SK-N-SH (cell line): ENCODE measurements at regions not wholly inside any gene's neighbourhood (a gene's known extent, or its start where the extent isn't known, plus 50 kb on each side); places are given as distances from the start of the nearest gene placed in this dataset.

ENCODE experiments used
- CTCF ChIA-PET: fragments of 300-600, 350-600 bp; formaldehyde crosslinking; extraction: SDS; loops from one replicate; lab custom pipeline; 2021; lab: Yijun Ruan, JAX
- POLR2A ChIA-PET: fragments of 350-600 bp; sonication (Branson Sonifier 250); formaldehyde crosslinking; extraction: SDS; loops from one replicate; lab custom pipeline; 2020; ENCODE audit warnings: antibody characterized with exemption, inconsistent platforms; lab: Yijun Ruan, JAX
- DNase-seq: peaks from one replicate; pipeline ENCODE4 v3.0.0; 2012
- H2AFZ ChIP-seq: fragments of 200-600 bp; sonication (generic); 2 replicates; pipeline ENCODE4 v1.8.1; 2016; ENCODE audit warnings: antibody characterized with exemption, mild to moderate bottlenecking, low read depth
- H3F3A ChIP-seq: fragments of 200-600 bp; sonication (generic); replicated peaks from 2 replicates; pipeline ENCODE3; 2016; ENCODE audit warnings: antibody characterized with exemption, mild to moderate bottlenecking; ENCODE audit not compliant: insufficient read depth
- H3K27ac ChIP-seq, 2 experiments: fragments of 200-500 bp in 1 of 2; fragments of 200-600 bp in 1 of 2; sonication (Bioruptor generic) in 1 of 2; sonication (generic), shearing (Covaris generic) in 1 of 2; 2 replicates each; pipeline versions ENCODE4 v1.5.1 to v1.6.1; 2014 to 2016; ENCODE audit warnings: low read depth in 2 of 2, inconsistent platforms in 1 of 2, low read length in 1 of 2, mild to moderate bottlenecking in 1 of 2, mixed read lengths in 1 of 2
- H3K27me3 ChIP-seq: fragments of 200-600 bp; sonication (generic), shearing (Covaris generic); 2 replicates; pipeline ENCODE4 v1.6.1; 2016; ENCODE audit warnings: mixed run types; ENCODE audit not compliant: insufficient read depth
- H3K36me3 ChIP-seq, 2 experiments: fragments of 200-500 bp in 1 of 2; fragments of 200-600 bp in 1 of 2; sonication (Bioruptor generic) in 1 of 2; sonication (generic) in 1 of 2; replicated peaks in 1 of 2; 2 replicates each; pipeline versions ENCODE3 to v1.5.1; 2014 to 2016; ENCODE audit warnings: low read length in 1 of 2, mild to moderate bottlenecking in 1 of 2; ENCODE audit not compliant: insufficient read depth in 2 of 2, control insufficient read depth in 1 of 2
- H3K4me1 ChIP-seq, 2 experiments: fragments of 200-500 bp in 1 of 2; fragments of 200-600 bp in 1 of 2; sonication (Bioruptor generic) in 1 of 2; sonication (generic), shearing (Covaris generic) in 1 of 2; 2 replicates each; pipeline versions ENCODE4 v1.5.1 to v1.6.1; 2014 to 2016; ENCODE audit warnings: low read depth in 1 of 2, low read length in 1 of 2, mixed run types in 1 of 2; ENCODE audit not compliant: insufficient read depth in 2 of 2, control insufficient read depth in 1 of 2
- H3K4me2 ChIP-seq: fragments of 200-600 bp; sonication (generic), shearing (Covaris generic); 2 replicates; pipeline ENCODE4 v1.6.1; 2017; ENCODE audit warnings: mixed run types
- H3K4me3 ChIP-seq, 2 experiments: fragments of 200-500 bp in 1 of 2; fragments of 200-600 bp in 1 of 2; sonication (Bioruptor generic) in 1 of 2; sonication (generic), shearing (Covaris generic) in 1 of 2; 2 replicates each; pipeline versions ENCODE4 v1.5.1 to v1.8.1; 2014 to 2016; ENCODE audit warnings: low read depth in 2 of 2, inconsistent platforms in 1 of 2, low read length in 1 of 2, mild to moderate bottlenecking in 1 of 2, mixed read lengths in 1 of 2, moderate library complexity in 1 of 2
- H3K79me2 ChIP-seq: fragments of 200-600 bp; sonication (generic); 2 replicates; pipeline ENCODE4 v1.8.1; 2017; ENCODE audit warnings: mild to moderate bottlenecking; ENCODE audit not compliant: insufficient read depth
- H3K9ac ChIP-seq: fragments of 200-600 bp; sonication (generic); 2 replicates; pipeline ENCODE4 v1.6.1; 2017; ENCODE audit warnings: mixed run types
- H3K9me2 ChIP-seq: fragments of 200-600 bp; sonication (generic); 2 replicates; pipeline ENCODE4 v1.6.1; 2017; ENCODE audit warnings: mixed run types
- H3K9me3 ChIP-seq: fragments of 200-600 bp; sonication (generic); 2 replicates; pipeline ENCODE4 v1.6.1; 2017; ENCODE audit warnings: mixed run types, mild to moderate bottlenecking, moderate library complexity
- H4K20me1 ChIP-seq: fragments of 200-600 bp; sonication (generic); 2 replicates; pipeline ENCODE4 v1.6.1; 2017; ENCODE audit warnings: mild to moderate bottlenecking, mixed run types; ENCODE audit not compliant: insufficient read depth
- EZH2phosphoT487 ChIP-seq: fragments of 200-600 bp; sonication (generic); IDR thresholded peaks from 2 replicates; pipeline ENCODE4 v1.6.1; 2017; ENCODE audit warnings: low read depth, mixed run types, mild to moderate bottlenecking, antibody characterized with exemption, moderate library complexity, borderline replicate concordance
- FOSL2 ChIP-seq: IDR thresholded peaks from 2 replicates; pipeline ENCODE4 v1.4.0; 2012; ENCODE audit warnings: low read depth, mild to moderate bottlenecking, moderate library complexity, borderline replicate concordance
- FOXJ3 ChIP-seq: sonication (generic); formaldehyde crosslinking; IDR thresholded peaks from 2 replicates; pipeline ENCODE4 v1.5.1; 2020; ENCODE audit warnings: mild to moderate bottlenecking, missing genetic modification reagents
- FOXM1 ChIP-seq: IDR thresholded peaks from 2 replicates; pipeline ENCODE4 v1.4.0; 2012; ENCODE audit warnings: low read depth, mild to moderate bottlenecking
- GABPA ChIP-seq: IDR thresholded peaks from 2 replicates; pipeline ENCODE4 v1.4.0; 2012; ENCODE audit warnings: low read depth, mild to moderate bottlenecking
- GATA2 ChIP-seq: sonication (generic); formaldehyde crosslinking; IDR thresholded peaks from 2 replicates; pipeline ENCODE4 v1.5.0; 2020; ENCODE audit warnings: mild to moderate bottlenecking, missing genetic modification reagents
- MAX ChIP-seq: IDR thresholded peaks from 2 replicates; pipeline ENCODE4 v1.4.0; 2012; ENCODE audit warnings: low read depth
- NFIC ChIP-seq: IDR thresholded peaks from 2 replicates; pipeline ENCODE4 v1.4.0; 2012; ENCODE audit warnings: borderline replicate concordance
- POLR2AphosphoS5 ChIP-seq: IDR thresholded peaks from 2 replicates; pipeline ENCODE4 v1.6.1; 2012; ENCODE audit warnings: low read depth, low read length
- RCOR1 ChIP-seq: fragments of 150-350 bp; IDR thresholded peaks from 2 replicates; pipeline ENCODE4 v1.6.1; 2017; ENCODE audit warnings: antibody characterized with exemption, low read length
- REST ChIP-seq: IDR thresholded peaks from 2 replicates; pipeline ENCODE4 v1.6.1; 2012; ENCODE audit warnings: mild to moderate bottlenecking, low read depth, low read length, moderate library complexity
- RXRA ChIP-seq: IDR thresholded peaks from 2 replicates; pipeline ENCODE4 v1.4.0; 2012; ENCODE audit warnings: low read depth, mild to moderate bottlenecking, borderline replicate concordance
- SMC3 ChIP-seq: IDR thresholded peaks from 2 replicates; pipeline ENCODE4 v1.6.1; 2012; ENCODE audit warnings: low read depth, low read length, improper control_type of control experiment
- TCF12 ChIP-seq: IDR thresholded peaks from 2 replicates; pipeline ENCODE4 v1.4.0; 2012
- TEAD4 ChIP-seq: IDR thresholded peaks from 2 replicates; pipeline ENCODE4 v1.4.0; 2012; ENCODE audit warnings: mild to moderate bottlenecking, borderline replicate concordance; ENCODE audit not compliant: insufficient read depth
- USF1 ChIP-seq: IDR thresholded peaks from 2 replicates; pipeline ENCODE4 v1.4.0; 2012; ENCODE audit warnings: low read depth, borderline replicate concordance
- USF2 ChIP-seq: fragments of 150-350 bp; IDR thresholded peaks from 2 replicates; pipeline ENCODE4 v1.6.1; 2017; ENCODE audit warnings: antibody characterized with exemption, low read length, low read depth, borderline replicate concordance
- YY1 ChIP-seq: IDR thresholded peaks from 2 replicates; pipeline ENCODE4 v1.4.0; 2012; ENCODE audit warnings: low read depth, mild to moderate bottlenecking
- WGBS: methylation state at CpG from one replicate; pipeline ENCODE4 v1.1.6; 2017; ENCODE audit warnings: low lambda C conversion rate; 5-methylcytosine and 5-hydroxymethylcytosine counted together

- Histone ChIP-seq H3K4me3 (no peak overlapping the region), H3F3A (no peaks in the 10 kb centered on the region), H3K4me2 (no peak overlapping the region), H4K20me1 (no peaks in the 10 kb centered on the region), H2AFZ (no peak overlapping the region), H3K36me3 (no peaks in the 10 kb centered on the region), H3K79me2 (no peaks in the 10 kb centered on the region), H3K27ac (no peak overlapping the region), H3K27me3 (no peaks in the 10 kb centered on the region), H3K4me1 (no peaks in the 10 kb centered on the region), H3K9ac (no peak overlapping the region), H3K9me2 (no peaks in the 10 kb centered on the region), H3K9me3 (no peaks in the 10 kb centered on the region)
- WGBS = 58% methylated on average over 5 of the region's 17 CpGs
- POLR2A ChIA-PET = no interaction called here
- DNase-seq = no peak
- CTCF ChIA-PET = interaction anchor here (1.0 kb wide), 1 partner anchor 47 kb away, joined by 4 read pairs; no protein-coding TSS in a partner anchor
- no peak for TF ChIP-seq NFIC
- TF ChIP-seq FOXM1 = no peak
- no peak for TF ChIP-seq POLR2AphosphoS5
- no peak for TF ChIP-seq USF1
- TF ChIP-seq RCOR1 = no peak
- no peak for TF ChIP-seq REST
These were observed 95.3 kb upstream of the TCERG1L start for GRCh38 chr10:131406676-131407392.

GRCh38 chr10:131418681-131419080 lies 107.2 kb upstream of the TCERG1L start:
- Histone ChIP-seq H3F3A (no peaks in the 10 kb centered on the region), H4K20me1 (no peaks in the 10 kb centered on the region), H3K4me3 (no peak overlapping the region), H3K4me1 (no peaks in the 10 kb centered on the region), H3K9me3 (no peaks in the 10 kb centered on the region), H3K9ac (no peak overlapping the region), H3K79me2 (no peaks in the 10 kb centered on the region), H3K36me3 (no peaks in the 10 kb centered on the region), H3K9me2 (no peaks in the 10 kb centered on the region), H3K4me2 (no peak overlapping the region), H2AFZ (no peak overlapping the region), H3K27ac (no peak overlapping the region), H3K27me3 (no peaks in the 10 kb centered on the region)
- WGBS = 29% methylated on average over 5 of the region's 5 CpGs
- ChIA-PET POLR2A (no interaction called here), CTCF (interaction anchor here (1.0 to 1.3 kb wide), 2 partner anchors 22 to 35 kb away, joined by 3 read pairs; no protein-coding TSS in a partner anchor)
- no peak for TF ChIP-seq REST
- TF ChIP-seq NFIC = no peak
- TF ChIP-seq TEAD4 = no peak
- no peak for TF ChIP-seq RXRA
- TF ChIP-seq GATA2 = no peak
- no peak for TF ChIP-seq POLR2AphosphoS5
- no peak for TF ChIP-seq SMC3
- TF ChIP-seq USF2 = no peak
- no peak for TF ChIP-seq MAX
- TF ChIP-seq YY1 = no peak
- no peak for TF ChIP-seq EZH2phosphoT487
- TF ChIP-seq TCF12 = no peak
- no peak for TF ChIP-seq FOSL2
- no peak for TF ChIP-seq FOXJ3 (CRISPR knock-in tag)
- no peak for TF ChIP-seq GABPA
- no peak for TF ChIP-seq RCOR1
- DNase-seq = no peak
